ENCODE measurements at regions not wholly inside any gene's neighbourhood (a gene's known extent, or its start where the extent isn't known, plus 50 kb on each side); places are given as distances from the start of the nearest gene placed in this dataset.

GRCh38 chr5:111645303-111645838 lies 111.6 kb downstream of the NREP start:
- TF ChIP-seq CTCF (IDR thresholded peaks at IDR 0.05; ENCODE audit: low read depth, low read length): no peak
- no peak overlapping the region for H3K4me3 ChIP-seq (replicated peaks in 1 of 2; ENCODE audit: low read depth in 2 of 2, low read length in 2 of 2)
- no peak for DNase-seq (ENCODE audit: low read depth in 2 of 2)

DNA sequence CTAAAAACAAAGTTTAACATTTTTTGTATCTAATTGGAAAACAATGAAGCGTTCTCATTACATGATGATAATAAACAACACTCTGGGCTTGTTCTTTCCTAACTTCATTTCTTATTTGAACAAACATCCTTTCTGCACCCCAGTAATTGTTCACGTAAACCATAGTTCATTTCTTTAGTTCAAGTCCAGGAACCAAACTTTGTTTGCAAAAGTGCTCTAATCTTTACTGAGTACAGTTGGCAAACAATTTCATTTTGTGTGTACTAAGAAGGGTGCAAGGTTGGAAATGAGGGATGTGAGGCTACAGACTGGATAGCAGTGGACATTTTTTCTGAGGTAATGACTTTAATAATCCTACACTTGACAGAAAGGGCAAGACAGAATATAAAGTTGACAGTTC lies 113.5 kb downstream of the NREP start:
- DNase-seq (ENCODE audit: low read depth in 2 of 2): no peak
- TF ChIP-seq CTCF (IDR thresholded peaks at IDR 0.05; ENCODE audit: low read depth, low read length): no peak
- no peak overlapping the region for H3K4me3 ChIP-seq (replicated peaks in 1 of 2; ENCODE audit: low read depth in 2 of 2, low read length in 2 of 2)

- no peak overlapping the region for H3K4me3 ChIP-seq (replicated peaks in 1 of 2; ENCODE audit: low read depth in 2 of 2, low read length in 2 of 2)
- DNase-seq (ENCODE audit: low read depth in 2 of 2): peak; percentile 46 to 76
- no peak for TF ChIP-seq CTCF (IDR thresholded peaks at IDR 0.05; ENCODE audit: low read depth, low read length)
Observed at GRCh38 chr5:111641533-111642233, 115.3 kb downstream of the NREP start.

GRCh38 chr5:111639912-111640311 lies 117.1 kb downstream of the NREP start:
- no peak for TF ChIP-seq CTCF (IDR thresholded peaks at IDR 0.05; ENCODE audit: low read depth, low read length)
- no peak overlapping the region for H3K4me3 ChIP-seq (replicated peaks in 1 of 2; ENCODE audit: low read depth in 2 of 2, low read length in 2 of 2)
- DNase-seq (ENCODE audit: low read depth in 2 of 2): no peak

DNA sequence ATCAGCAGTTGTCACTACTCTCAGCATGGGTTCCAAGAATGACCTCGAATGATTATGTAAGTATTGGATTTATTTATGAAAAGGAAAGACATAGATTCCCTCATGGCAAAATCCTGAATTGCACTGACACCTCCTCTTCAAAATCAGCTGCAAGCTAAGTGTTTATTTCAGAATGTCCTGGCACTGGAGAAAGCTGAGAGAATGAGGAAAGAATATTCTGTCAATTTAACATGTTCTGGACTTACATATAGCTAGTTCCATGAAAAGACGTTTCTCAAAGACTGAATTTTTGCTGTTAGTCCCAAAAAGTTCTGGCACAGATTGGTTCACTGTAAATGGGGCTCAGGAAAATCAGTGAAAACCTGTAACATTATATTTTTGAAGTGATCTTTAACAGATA lies 120.3 kb downstream of the NREP start:
- TF ChIP-seq CTCF (IDR thresholded peaks at IDR 0.05; ENCODE audit: low read depth, low read length): no peak
- no peak for DNase-seq (ENCODE audit: low read depth in 2 of 2)
- no peak overlapping the region for H3K4me3 ChIP-seq (replicated peaks in 1 of 2; ENCODE audit: low read depth in 2 of 2, low read length in 2 of 2)

GRCh38 chr5:111635916-111636570 lies 121.0 kb downstream of the NREP start:
- DNase-seq (ENCODE audit: low read depth in 2 of 2): peak; percentile 31 to 68
- no peak overlapping the region for H3K4me3 ChIP-seq (replicated peaks in 1 of 2; ENCODE audit: low read depth in 2 of 2, low read length in 2 of 2)
- no peak for TF ChIP-seq CTCF (IDR thresholded peaks at IDR 0.05; ENCODE audit: low read depth, low read length)

Measured in cardiac fibroblast (primary cell).